ENCODE measurements at regions not wholly inside any gene's neighbourhood (a gene's known extent, or its start where the extent isn't known, plus 50 kb on each side); places are given as distances from the start of the nearest gene placed in this dataset.
"Not testable (repeated sequence)": the region's sequence is repeated elsewhere in the genome, so short reads cannot be mapped to it uniquely, and the experiment has no call there.

GRCh38 chr13:90444232-90444631, 903.3 kb upstream of the MIR17HG start:
- no peak for DNase-seq

- no peak for DNase-seq
Observed at GRCh38 chr13:90445179-90445578, 902.3 kb upstream of the MIR17HG start.

GRCh38 chr13:90447034-90447733, 900.3 kb upstream of the MIR17HG start:
- no peak for DNase-seq

- no peak for DNase-seq
Observed at GRCh38 chr13:90447734-90448101, 899.8 kb upstream of the MIR17HG start.

GRCh38 chr13:90448466-90449037, 898.9 kb upstream of the MIR17HG start:
- no peak for DNase-seq

- DNase-seq: no peak
Observed at GRCh38 chr13:90453342-90453741, 894.1 kb upstream of the MIR17HG start.

- no peak for DNase-seq
Observed at GRCh38 chr13:90454002-90454636, 893.4 kb upstream of the MIR17HG start.

GRCh38 chr13:90455067-90455466, 892.4 kb upstream of the MIR17HG start:
- no peak for DNase-seq

GRCh38 chr13:90455823-90456222, 891.7 kb upstream of the MIR17HG start:
- DNase-seq: no peak

- no peak for DNase-seq
Observed at GRCh38 chr13:90461398-90461797, 886.1 kb upstream of the MIR17HG start.

GRCh38 chr13:90477216-90477615, 870.3 kb upstream of the MIR17HG start:
- no peak for DNase-seq

GRCh38 chr13:90483906-90484305, 863.6 kb upstream of the MIR17HG start:
- no peak for DNase-seq

- no peak for DNase-seq
Observed at GRCh38 chr13:90485436-90485835, 862.1 kb upstream of the MIR17HG start.

GRCh38 chr13:90492872-90493271, 854.6 kb upstream of the MIR17HG start:
- no peak for DNase-seq

- no peak for DNase-seq
Observed at GRCh38 chr13:90493667-90494066, 853.8 kb upstream of the MIR17HG start.

- not testable (repeated sequence) for DNase-seq
Observed at GRCh38 chr13:90494849-90495248, 852.6 kb upstream of the MIR17HG start.

GRCh38 chr13:90498096-90498495, 849.4 kb upstream of the MIR17HG start:
- no peak for DNase-seq

GRCh38 chr13:90498816-90499215, 848.7 kb upstream of the MIR17HG start:
- no peak for DNase-seq

- DNase-seq: no peak
Observed at GRCh38 chr13:90500569-90500968, 846.9 kb upstream of the MIR17HG start.

GRCh38 chr13:90502153-90502552, 845.3 kb upstream of the MIR17HG start:
- DNase-seq: no peak

GRCh38 chr13:90502762-90503161, 844.7 kb upstream of the MIR17HG start:
- DNase-seq: no peak

- DNase-seq: no peak
Observed at GRCh38 chr13:90510319-90510718, 837.2 kb upstream of the MIR17HG start.

GRCh38 chr13:90511903-90512302, 835.6 kb upstream of the MIR17HG start:
- no peak for DNase-seq

GRCh38 chr13:90514712-90515111, 832.8 kb upstream of the MIR17HG start:
- not testable (repeated sequence) for DNase-seq

GRCh38 chr13:90518417-90518816, 829.1 kb upstream of the MIR17HG start:
- no peak for DNase-seq

Data from NCI-H146 (cell line).